ENCODE measurements at regions not wholly inside any gene's neighbourhood (a gene's known extent, or its start where the extent isn't known, plus 50 kb on each side); places are given as distances from the start of the nearest gene placed in this dataset.

- no TSS peak for BruUV-seq (replicated peaks)
- CTCF ChIA-PET: no interaction called here
- H3K36me3 ChIP-seq (ENCODE audit: control insufficient read depth, insufficient read depth, low read length): no peaks in the 10 kb centered on the region
- no peak overlapping the region for H4K8ac ChIP-seq (ENCODE audit: low read depth in 2 of 2, low read length in 2 of 2)
- no CpG with 5 or more reads among the region's 2 CpGs for WGBS, 2 experiments (ENCODE audit: extremely low coverage in 2 of 2, insufficient read length in 1 of 2)
- H2BK120ac ChIP-seq (ENCODE audit: low read depth, low read length): no peak overlapping the region
- H3K9me1 ChIP-seq (ENCODE audit: insufficient read depth, low read length): no peaks in the 10 kb centered on the region
- H2AFZ ChIP-seq (replicated peaks; ENCODE audit: low read length, poor library complexity): no peak overlapping the region
- no peak overlapping the region for H3K23ac ChIP-seq (ENCODE audit: low read depth, low read length)
- no peak overlapping the region for H3K9ac ChIP-seq (ENCODE audit: low read depth, low read length)
- no peak overlapping the region for H4K5ac ChIP-seq (ENCODE audit: low read depth, low read length)
- H4K20me1 ChIP-seq (ENCODE audit: insufficient read depth, low read length): no peaks in the 10 kb centered on the region
- H3K4me1 ChIP-seq (ENCODE audit: control insufficient read depth, insufficient read depth, low read length): no peaks in the 10 kb centered on the region
- H3K79me1 ChIP-seq (ENCODE audit: low read depth in 1 of 2, low read length in 2 of 2): no peaks in the 10 kb centered on the region
- H2AK5ac ChIP-seq (ENCODE audit: low read depth, low read length): no peak overlapping the region
- no peak for TF ChIP-seq CHD1 (IDR thresholded peaks at IDR 0.05; ENCODE audit: low read depth, low read length)
- TF ChIP-seq RAD21 (IDR thresholded peaks at IDR 0.05; ENCODE audit: low read length): no peak
- no peak for TF ChIP-seq POLR2A (IDR thresholded peaks at IDR 0.05; ENCODE audit: low read depth, low read length)
- no peak for TF ChIP-seq USF2 (IDR thresholded peaks at IDR 0.05; ENCODE audit: low read depth, low read length)
- TF ChIP-seq CEBPB (IDR thresholded peaks at IDR 0.05; ENCODE audit: low read depth, low read length): no peak
- no peak for TF ChIP-seq NFE2L2 (IDR thresholded peaks at IDR 0.05; ENCODE audit: low read depth, low read length)
- TF ChIP-seq RFX5 (IDR thresholded peaks at IDR 0.05; ENCODE audit: low read depth, low read length): no peak
- no peak for TF ChIP-seq MAFK (IDR thresholded peaks at IDR 0.05; ENCODE audit: low read depth, low read length)
- no peak for TF ChIP-seq MXI1 (IDR thresholded peaks at IDR 0.05; ENCODE audit: borderline replicate concordance, low read depth, low read length)
- no peak for TF ChIP-seq CTCF (conservative IDR thresholded peaks at IDR 0.05; ENCODE audit: low read depth, low read length)
- TF ChIP-seq MAZ (IDR thresholded peaks at IDR 0.05; ENCODE audit: borderline replicate concordance, low read depth, low read length): no peak
- TF ChIP-seq ELK1 (IDR thresholded peaks at IDR 0.05; ENCODE audit: borderline replicate concordance, low read depth, low read length): no peak
- no peak for TF ChIP-seq BHLHE40 (IDR thresholded peaks at IDR 0.05; ENCODE audit: low read depth, low read length)
- TF ChIP-seq RCOR1 (IDR thresholded peaks at IDR 0.05; ENCODE audit: insufficient replicate concordance, low read length): no peak
- TF ChIP-seq FOS (IDR thresholded peaks at IDR 0.05; ENCODE audit: low read depth, low read length): no peak
- no peak for TF ChIP-seq SMC3 (IDR thresholded peaks at IDR 0.05; ENCODE audit: low read depth, low read length)
- no peaks in the 10 kb centered on the region for H3K27me3 ChIP-seq (ENCODE audit: control insufficient read depth, insufficient read depth, low read length)
- no peak overlapping the region for H3K56ac ChIP-seq (ENCODE audit: extremely low read depth, insufficient read depth, low read length)
- H3K4me2 ChIP-seq (ENCODE audit: low read depth, low read length): no peak overlapping the region
- no peak overlapping the region for H4K91ac ChIP-seq (ENCODE audit: insufficient read depth, low read depth, low read length)
- dilution Hi-C loops (cut with HindIII; ENCODE audit: low sequenced_read_pairs, unreplicated experiment): no loop called here
- no peak overlapping the region for H2AK9ac ChIP-seq (replicated peaks; ENCODE audit: low read depth, low read length, poor library complexity)
- no peak for DNase-seq
- H3K14ac ChIP-seq (replicated peaks; ENCODE audit: low read depth, low read length): no peak overlapping the region
- no peak overlapping the region for H3K18ac ChIP-seq (ENCODE audit: low read depth, low read length)
- no peak for ATAC-seq (ENCODE audit: low read depth)
- in situ Hi-C loops (cut with MboI; ENCODE audit: low sequenced_read_pairs): no loop called here
- POLR2A ChIA-PET (ENCODE audit: unreplicated experiment): no interaction called here
- H3K4me3 ChIP-seq (ENCODE audit: insufficient read depth, low read depth, low read length): no peak overlapping the region
- no peak overlapping the region for H2BK15ac ChIP-seq (ENCODE audit: low read depth, low read length)
- no peak overlapping the region for H3K27ac ChIP-seq (ENCODE audit: insufficient read depth, low read length)
- no peak overlapping the region for H2BK5ac ChIP-seq (ENCODE audit: low read depth, low read length, poor library complexity, severe bottlenecking)
- H3K9me3 ChIP-seq (ENCODE audit: control insufficient read depth, insufficient read depth, low read length): peaks cover 3% of the 10 kb centered on the region; the same call in 1 of the 2 replicates
- H3K4ac ChIP-seq (ENCODE audit: low read depth, low read length): no peak overlapping the region
- H2BK20ac ChIP-seq (ENCODE audit: low read depth, low read length): no peak overlapping the region
- intact Hi-C loops (cut with micrococcal nuclease): no loop called here
These were observed 298.6 kb upstream of the CDH20 start for GRCh38 chr18:61034580-61034979.

All from IMR-90 (cell line).